C4-2B (cell line): ENCODE measurements at regions not wholly inside any gene's neighbourhood (a gene's known extent, or its start where the extent isn't known, plus 50 kb on each side); places are given as distances from the start of the nearest gene placed in this dataset.

Experiments
- ZFX ChIP-seq: fragments of 450-650 bp; IDR thresholded peaks from 2 replicates; pipeline ENCODE4 v1.6.1; 2017
- TF ChIP-seq, protein P1 (sequence below): fragments of 450-650 bp; conservative IDR thresholded peaks from 2 replicates; pipeline ENCODE4 v1.5.1; 2017; ENCODE audit warnings: mild to moderate bottlenecking

GRCh38 chr15:66648588-66648987, 53.4 kb upstream of the SMAD6 start:
- TF ChIP-seq, protein P1, sequence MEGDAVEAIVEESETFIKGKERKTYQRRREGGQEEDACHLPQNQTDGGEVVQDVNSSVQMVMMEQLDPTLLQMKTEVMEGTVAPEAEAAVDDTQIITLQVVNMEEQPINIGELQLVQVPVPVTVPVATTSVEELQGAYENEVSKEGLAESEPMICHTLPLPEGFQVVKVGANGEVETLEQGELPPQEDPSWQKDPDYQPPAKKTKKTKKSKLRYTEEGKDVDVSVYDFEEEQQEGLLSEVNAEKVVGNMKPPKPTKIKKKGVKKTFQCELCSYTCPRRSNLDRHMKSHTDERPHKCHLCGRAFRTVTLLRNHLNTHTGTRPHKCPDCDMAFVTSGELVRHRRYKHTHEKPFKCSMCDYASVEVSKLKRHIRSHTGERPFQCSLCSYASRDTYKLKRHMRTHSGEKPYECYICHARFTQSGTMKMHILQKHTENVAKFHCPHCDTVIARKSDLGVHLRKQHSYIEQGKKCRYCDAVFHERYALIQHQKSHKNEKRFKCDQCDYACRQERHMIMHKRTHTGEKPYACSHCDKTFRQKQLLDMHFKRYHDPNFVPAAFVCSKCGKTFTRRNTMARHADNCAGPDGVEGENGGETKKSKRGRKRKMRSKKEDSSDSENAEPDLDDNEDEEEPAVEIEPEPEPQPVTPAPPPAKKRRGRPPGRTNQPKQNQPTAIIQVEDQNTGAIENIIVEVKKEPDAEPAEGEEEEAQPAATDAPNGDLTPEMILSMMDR, result no peak
- TF ChIP-seq ZFX, result no peak
